Activated gamma-delta T cell (primary cell): ENCODE measurements at regions not wholly inside any gene's neighbourhood (a gene's known extent, or its start where the extent isn't known, plus 50 kb on each side); places are given as distances from the start of the nearest gene placed in this dataset.

Source experiments
- DNase-seq: peaks from one replicate; lab custom pipeline; 2025; lab: John Stamatoyannopoulos, UW

DNA sequence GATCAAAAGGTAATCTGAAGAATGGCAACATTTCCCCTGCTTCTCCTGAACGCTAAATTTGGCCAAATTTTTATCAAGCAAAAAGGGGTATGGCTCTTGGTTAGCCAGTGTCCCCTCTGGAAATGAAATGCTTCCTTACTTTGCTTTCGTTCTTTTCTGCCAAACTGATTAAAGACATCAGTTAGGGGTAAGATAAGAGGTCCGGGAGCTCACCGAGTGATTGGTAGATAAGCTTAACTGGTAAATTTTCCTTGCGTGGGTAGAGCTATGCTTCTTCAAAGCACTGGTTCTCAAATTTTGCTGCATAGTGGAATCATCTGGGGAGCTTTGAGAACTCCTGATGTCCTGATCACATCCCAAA, 62.7 kb upstream of the MAPRE2 start:
- no peak for DNase-seq

DNA sequence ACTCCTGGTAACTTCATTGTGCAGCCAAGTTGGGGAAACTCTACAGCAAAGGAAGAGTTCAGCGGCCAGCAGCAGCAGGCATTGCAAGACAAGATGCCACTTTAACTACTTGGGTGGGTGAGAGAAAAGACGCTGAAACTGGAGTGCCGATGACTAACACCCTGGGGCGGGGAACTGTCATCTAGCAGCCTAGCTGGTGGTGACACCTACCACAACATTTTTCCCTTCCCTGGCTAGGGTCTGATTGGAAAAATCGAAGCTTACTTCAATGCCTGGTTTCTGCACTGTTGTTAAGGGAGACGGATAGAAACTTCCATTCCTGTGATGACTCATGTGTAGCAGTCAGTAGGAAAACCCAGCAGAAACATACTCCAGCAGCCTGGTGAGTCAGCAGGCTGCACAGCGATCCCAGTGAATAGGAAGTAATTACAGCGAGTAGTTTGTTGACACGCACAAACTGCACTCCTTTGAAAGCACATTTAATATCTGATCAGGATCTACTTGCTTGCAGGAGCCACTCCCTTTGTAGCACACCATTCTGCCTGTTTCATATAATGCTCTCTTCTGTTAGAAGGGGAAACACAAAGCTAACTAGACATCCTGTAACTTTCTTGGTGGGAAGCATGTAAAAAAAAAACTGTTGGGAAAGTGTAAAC, 62.1 kb upstream of the MAPRE2 start:
- DNase-seq: no peak

DNA sequence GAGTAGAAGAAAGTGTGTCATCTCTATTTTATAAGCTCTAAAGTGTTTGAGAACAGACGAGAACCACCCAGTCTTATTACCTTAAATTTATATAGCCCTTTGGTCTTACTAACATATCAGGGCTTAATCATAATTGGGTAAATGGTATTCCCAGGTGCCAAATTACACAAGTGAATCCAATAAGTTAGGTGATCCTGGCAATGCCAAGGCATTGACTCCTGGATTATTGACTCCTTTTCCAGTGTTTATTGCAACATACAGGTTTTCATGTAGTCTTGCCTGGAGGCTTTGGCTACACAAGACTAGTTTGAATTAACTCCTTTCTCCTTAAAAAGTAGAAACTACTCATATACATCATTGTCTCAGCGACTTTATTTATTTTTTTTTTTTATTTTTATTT, 59.7 kb upstream of the MAPRE2 start:
- DNase-seq: no peak

DNA sequence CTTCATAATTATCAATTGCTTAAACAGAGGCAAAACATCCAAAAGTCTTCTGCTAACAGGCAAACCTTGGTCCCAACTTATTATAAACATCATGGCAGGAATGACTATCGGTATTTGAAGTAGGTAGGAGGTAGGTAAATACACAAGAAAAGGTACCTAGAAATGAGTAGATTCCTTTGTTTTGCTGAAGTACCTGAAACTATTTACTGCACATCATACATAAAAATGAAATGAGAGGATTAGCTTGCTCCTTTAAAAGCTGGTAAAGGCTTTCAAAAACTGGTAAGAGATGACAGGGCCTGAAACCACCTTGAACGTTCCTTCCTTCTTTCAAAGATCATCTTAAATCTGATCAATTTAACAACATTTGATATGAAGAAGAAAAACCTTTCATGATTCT, 55.2 kb upstream of the MAPRE2 start:
- DNase-seq: no peak

DNA sequence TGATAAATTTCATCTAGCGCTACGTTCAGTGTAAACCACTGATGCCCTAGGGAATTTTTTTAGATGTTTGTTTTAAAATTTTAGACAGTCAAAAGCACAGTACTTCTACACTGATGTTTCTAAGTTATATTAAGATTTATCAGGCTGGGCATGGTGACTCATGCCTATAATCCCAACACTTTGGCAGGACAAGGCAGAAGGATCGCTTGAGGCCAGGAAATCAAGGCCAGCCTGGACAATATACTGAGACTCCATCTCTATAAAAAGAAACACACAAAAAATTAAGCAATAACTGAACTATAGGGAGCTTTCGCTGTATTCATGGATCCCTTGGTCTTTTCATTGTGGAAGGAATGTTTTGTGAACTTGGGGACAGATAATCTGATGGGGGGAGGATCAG, 50.6 kb upstream of the MAPRE2 start:
- DNase-seq: no peak

DNA sequence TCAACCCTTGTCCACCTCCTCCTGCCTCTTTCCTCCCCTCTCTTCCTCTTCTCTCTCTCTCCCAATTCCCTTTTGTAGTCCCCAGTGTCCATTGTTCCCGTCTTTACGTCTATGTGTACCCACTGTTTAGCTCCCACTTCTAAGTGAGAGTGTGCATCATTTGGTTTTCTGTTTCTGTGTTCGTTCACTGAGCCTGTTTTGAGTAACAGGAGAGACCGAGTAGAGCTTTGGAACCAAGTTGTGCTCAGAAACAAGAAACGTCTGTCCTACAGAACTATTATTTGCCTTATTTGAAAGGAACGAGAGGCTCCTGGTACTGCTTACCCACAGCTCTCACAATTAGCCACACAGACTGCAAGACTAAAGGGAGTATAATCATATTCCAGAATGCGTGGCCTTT, 50.1 kb upstream of the MAPRE2 start:
- DNase-seq: no peak
